ENCODE measurements at regions not wholly inside any gene's neighbourhood (a gene's known extent, or its start where the extent isn't known, plus 50 kb on each side); places are given as distances from the start of the nearest gene placed in this dataset.

- TF ChIP-seq, protein P1, sequence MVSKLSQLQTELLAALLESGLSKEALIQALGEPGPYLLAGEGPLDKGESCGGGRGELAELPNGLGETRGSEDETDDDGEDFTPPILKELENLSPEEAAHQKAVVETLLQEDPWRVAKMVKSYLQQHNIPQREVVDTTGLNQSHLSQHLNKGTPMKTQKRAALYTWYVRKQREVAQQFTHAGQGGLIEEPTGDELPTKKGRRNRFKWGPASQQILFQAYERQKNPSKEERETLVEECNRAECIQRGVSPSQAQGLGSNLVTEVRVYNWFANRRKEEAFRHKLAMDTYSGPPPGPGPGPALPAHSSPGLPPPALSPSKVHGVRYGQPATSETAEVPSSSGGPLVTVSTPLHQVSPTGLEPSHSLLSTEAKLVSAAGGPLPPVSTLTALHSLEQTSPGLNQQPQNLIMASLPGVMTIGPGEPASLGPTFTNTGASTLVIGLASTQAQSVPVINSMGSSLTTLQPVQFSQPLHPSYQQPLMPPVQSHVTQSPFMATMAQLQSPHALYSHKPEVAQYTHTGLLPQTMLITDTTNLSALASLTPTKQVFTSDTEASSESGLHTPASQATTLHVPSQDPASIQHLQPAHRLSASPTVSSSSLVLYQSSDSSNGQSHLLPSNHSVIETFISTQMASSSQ (IDR thresholded peaks at IDR 0.05; ENCODE audit: low read depth): peak; percentile 89
- TF ChIP-seq, protein P1 (CRISPR knock-in tag; IDR thresholded peaks at IDR 0.05; ENCODE audit: borderline replicate concordance): peak; percentile 93
- TF ChIP-seq MTF1 (CRISPR knock-in tag; IDR thresholded peaks at IDR 0.05) (no peak), PAX8 (CRISPR knock-in tag; IDR thresholded peaks at IDR 0.05; ENCODE audit: borderline replicate concordance) (no peak), EP300 (IDR thresholded peaks at IDR 0.05; ENCODE audit: low read depth in 2 of 2, low read length in 2 of 2) (0 out of 4 replicates have a peak, but pooled peaks of 1 of the 2 experiments have one; percentile 15), EP300 (CRISPR knock-in tag; IDR thresholded peaks at IDR 0.05; ENCODE audit: borderline replicate concordance) (no peak), SOX13 (IDR thresholded peaks at IDR 0.05) (no peak), SOX13 (CRISPR knock-in tag; conservative IDR thresholded peaks at IDR 0.05 in 1 of 2, IDR thresholded peaks at IDR 0.05 in 1 of 2) (peak in 1 of 2 experiments; percentile 30; a peak in 1 of 4 replicates), ZNF512 (CRISPR knock-in tag; IDR thresholded peaks at IDR 0.05) (no peak)
Observed at GRCh38 chr6:27136978-27137814, 110.3 kb upstream of the PRSS16 start (continued).

Measured in HepG2 (cell line).